ENCODE measurements at regions not wholly inside any gene's neighbourhood (a gene's known extent, or its start where the extent isn't known, plus 50 kb on each side); places are given as distances from the start of the nearest gene placed in this dataset.
"Not testable (repeated sequence)": the region's sequence is repeated elsewhere in the genome, so short reads cannot be mapped to it uniquely, and the experiment has no call there.

- no peak for DNase-seq
These were observed 116.3 kb upstream of the ERG start for GRCh38 chr21:38614558-38614957.

GRCh38 chr21:38619480-38619879 lies 121.2 kb upstream of the ERG start:
- DNase-seq = no peak

GRCh38 chr21:38619992-38620479 lies 121.8 kb upstream of the ERG start:
- DNase-seq = no peak

- DNase-seq = no peak
These were observed 122.9 kb upstream of the ERG start for GRCh38 chr21:38621132-38621531.

GRCh38 chr21:38622081-38622826 lies 124.0 kb upstream of the ERG start:
- no peak for DNase-seq

- no peak for DNase-seq
These were observed 124.5 kb upstream of the ERG start for GRCh38 chr21:38622827-38623209.

GRCh38 chr21:38623552-38623951 lies 125.3 kb upstream of the ERG start:
- no peak for DNase-seq

GRCh38 chr21:38625000-38625399 lies 126.7 kb upstream of the ERG start:
- no peak for DNase-seq

- no peak for DNase-seq
These were observed 128.0 kb upstream of the ERG start for GRCh38 chr21:38626306-38626705.

- no peak for DNase-seq
These were observed 130.1 kb upstream of the ERG start for GRCh38 chr21:38628349-38628748.

- DNase-seq = no peak
These were observed 132.9 kb upstream of the ERG start for GRCh38 chr21:38631206-38631605.

GRCh38 chr21:38631676-38632075 lies 133.4 kb upstream of the ERG start:
- no peak for DNase-seq

GRCh38 chr21:38637161-38637560 lies 138.9 kb upstream of the ERG start:
- DNase-seq = no peak

- DNase-seq = no peak
These were observed 141.5 kb upstream of the ERG start for GRCh38 chr21:38639571-38640354.

GRCh38 chr21:38640355-38640742 lies 142.1 kb upstream of the ERG start:
- not testable (repeated sequence) for DNase-seq

GRCh38 chr21:38643404-38644023 lies 145.2 kb upstream of the ERG start:
- DNase-seq = no peak

GRCh38 chr21:38645282-38645681 lies 147.0 kb upstream of the ERG start:
- DNase-seq = no peak

- no peak for DNase-seq
These were observed 148.0 kb upstream of the ERG start for GRCh38 chr21:38646213-38646837.

- DNase-seq = no peak
These were observed 150.8 kb upstream of the ERG start for GRCh38 chr21:38649120-38649519.

GRCh38 chr21:38651570-38651969 lies 153.3 kb upstream of the ERG start:
- no peak for DNase-seq

- DNase-seq = no peak
These were observed 153.3 kb upstream of the ETS2 start for GRCh38 chr21:38652396-38652795.

GRCh38 chr21:38654580-38654979 lies 151.1 kb upstream of the ETS2 start:
- no peak for DNase-seq

- DNase-seq = no peak
These were observed 147.2 kb upstream of the ETS2 start for GRCh38 chr21:38658511-38658910.

Measured in left kidney (tissue), 1 donor.